ENCODE measurements at regions not wholly inside any gene's neighbourhood (a gene's known extent, or its start where the extent isn't known, plus 50 kb on each side); places are given as distances from the start of the nearest gene placed in this dataset.

GRCh38 chr5:167639273-167639672 lies 652.2 kb upstream of the WWC1 start:
- TF ChIP-seq ISL1 (CRISPR knock-in tag; IDR thresholded peaks at IDR 0.05), result no peak
- TF ChIP-seq ARNTL (CRISPR knock-in tag; IDR thresholded peaks at IDR 0.05; ENCODE audit: borderline replicate concordance, low read depth), result no peak
- no peak for TF ChIP-seq CREB5 (CRISPR knock-in tag; IDR thresholded peaks at IDR 0.05; ENCODE audit: low read depth)
- TF ChIP-seq TCF4 (CRISPR knock-in tag; IDR thresholded peaks at IDR 0.05; ENCODE audit: borderline replicate concordance), result no peak
- TF ChIP-seq ZC3H10 (CRISPR knock-in tag; IDR thresholded peaks at IDR 0.05), result no peak
- no peak for TF ChIP-seq CSRNP3 (CRISPR knock-in tag; IDR thresholded peaks at IDR 0.05)
- TF ChIP-seq, protein P1, sequence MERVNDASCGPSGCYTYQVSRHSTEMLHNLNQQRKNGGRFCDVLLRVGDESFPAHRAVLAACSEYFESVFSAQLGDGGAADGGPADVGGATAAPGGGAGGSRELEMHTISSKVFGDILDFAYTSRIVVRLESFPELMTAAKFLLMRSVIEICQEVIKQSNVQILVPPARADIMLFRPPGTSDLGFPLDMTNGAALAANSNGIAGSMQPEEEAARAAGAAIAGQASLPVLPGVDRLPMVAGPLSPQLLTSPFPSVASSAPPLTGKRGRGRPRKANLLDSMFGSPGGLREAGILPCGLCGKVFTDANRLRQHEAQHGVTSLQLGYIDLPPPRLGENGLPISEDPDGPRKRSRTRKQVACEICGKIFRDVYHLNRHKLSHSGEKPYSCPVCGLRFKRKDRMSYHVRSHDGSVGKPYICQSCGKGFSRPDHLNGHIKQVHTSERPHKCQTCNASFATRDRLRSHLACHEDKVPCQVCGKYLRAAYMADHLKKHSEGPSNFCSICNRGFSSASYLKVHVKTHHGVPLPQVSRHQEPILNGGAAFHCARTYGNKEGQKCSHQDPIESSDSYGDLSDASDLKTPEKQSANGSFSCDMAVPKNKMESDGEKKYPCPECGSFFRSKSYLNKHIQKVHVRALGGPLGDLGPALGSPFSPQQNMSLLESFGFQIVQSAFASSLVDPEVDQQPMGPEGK (CRISPR knock-in tag; IDR thresholded peaks at IDR 0.05; ENCODE audit: borderline replicate concordance), result no peak
- TF ChIP-seq OSR1 (CRISPR knock-in tag; IDR thresholded peaks at IDR 0.05), result no peak
- no peak for TF ChIP-seq ZFP30 (CRISPR knock-in tag; IDR thresholded peaks at IDR 0.05)
- no peak for TF ChIP-seq ZNF70 (CRISPR knock-in tag; IDR thresholded peaks at IDR 0.05)
- TF ChIP-seq RARB (CRISPR knock-in tag; IDR thresholded peaks at IDR 0.05), result no peak
- no peak for TF ChIP-seq CSDC2 (CRISPR knock-in tag; IDR thresholded peaks at IDR 0.05)
- TF ChIP-seq GLIS3 (CRISPR knock-in tag; IDR thresholded peaks at IDR 0.05), result no peak

Measured in SK-N-SH treated with all-trans-retinoic acid at 6 μM for 48 hours (cell line).